GM12892 (cell line): ENCODE measurements at regions not wholly inside any gene's neighbourhood (a gene's known extent, or its start where the extent isn't known, plus 50 kb on each side); places are given as distances from the start of the nearest gene placed in this dataset.

ENCODE experiments used
- DNase-seq: peaks from one replicate; pipeline ENCODE4 v3.0.0; 2011; ENCODE audit not compliant: insufficient read length
- FAIRE-seq: peaks from 2 replicates; lab custom pipeline; 2011; peaks lifted over from hg19 to GRCh38; lab: Jason Lieb, UNC
- POLR2A ChIP-seq: IDR thresholded peaks from 2 replicates; pipeline ENCODE4 v1.6.1; 2011; ENCODE audit warnings: low read depth, low read length, control low read depth
- POLR2AphosphoS5 ChIP-seq: IDR thresholded peaks from 2 replicates; pipeline ENCODE4 v1.6.1; 2011; ENCODE audit warnings: low read depth, low read length, control low read depth
- TAF1 ChIP-seq: IDR thresholded peaks from 2 replicates; pipeline ENCODE4 v1.6.1; 2011; ENCODE audit warnings: low read depth, mild to moderate bottlenecking, control low read depth, low read length, borderline replicate concordance

DNA sequence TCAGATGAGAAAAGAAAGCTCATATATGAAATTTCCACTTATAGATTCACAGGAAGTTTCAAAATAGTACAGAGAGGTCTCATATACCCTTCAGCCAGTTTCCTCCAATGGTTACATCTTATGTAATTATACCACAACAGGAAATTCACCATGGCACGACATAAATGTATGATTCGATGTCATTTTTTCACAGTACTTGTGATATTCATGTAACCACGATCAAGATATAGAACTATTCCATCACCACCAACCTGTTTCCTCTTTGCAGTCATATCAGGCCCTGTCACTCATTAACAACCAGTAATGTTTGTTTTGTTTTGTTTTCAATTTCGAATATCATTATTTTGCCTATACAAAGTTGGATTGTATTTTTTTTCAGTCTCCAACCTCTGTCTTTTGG lies 314.3 kb upstream of the POU3F3 start:
- DNase-seq (no peak), FAIRE-seq (no peak)
- no peak for TF ChIP-seq POLR2A
- no peak for TF ChIP-seq POLR2AphosphoS5
- TF ChIP-seq TAF1: no peak

- FAIRE-seq: no peak
- TF ChIP-seq POLR2AphosphoS5 (no peak), POLR2A (no peak), TAF1 (no peak)
- DNase-seq: no peak
These were observed 308.9 kb upstream of the POU3F3 start for GRCh38 chr2:104545055-104545454.

DNA sequence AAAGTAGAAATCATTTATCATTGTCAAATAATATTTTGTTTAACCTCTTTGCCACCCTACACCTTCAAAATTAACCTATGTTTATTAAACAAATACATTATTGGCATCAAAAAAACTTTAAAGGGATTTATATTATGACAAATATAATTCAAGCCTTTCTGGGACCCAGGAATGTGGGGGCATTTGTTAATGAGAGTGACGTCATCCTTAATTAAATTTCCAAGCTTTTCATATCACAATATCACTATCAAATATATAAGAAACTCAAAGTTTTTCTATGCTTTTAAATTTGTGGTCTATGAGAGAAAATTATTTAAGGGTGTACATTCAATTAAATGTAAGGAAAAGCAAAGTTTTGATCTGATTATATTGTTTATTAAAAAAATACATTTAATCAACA lies 307.4 kb upstream of the POU3F3 start:
- TF ChIP-seq POLR2A: no peak
- no peak for TF ChIP-seq POLR2AphosphoS5
- no peak for TF ChIP-seq TAF1
- no peak for FAIRE-seq
- DNase-seq: no peak

DNA sequence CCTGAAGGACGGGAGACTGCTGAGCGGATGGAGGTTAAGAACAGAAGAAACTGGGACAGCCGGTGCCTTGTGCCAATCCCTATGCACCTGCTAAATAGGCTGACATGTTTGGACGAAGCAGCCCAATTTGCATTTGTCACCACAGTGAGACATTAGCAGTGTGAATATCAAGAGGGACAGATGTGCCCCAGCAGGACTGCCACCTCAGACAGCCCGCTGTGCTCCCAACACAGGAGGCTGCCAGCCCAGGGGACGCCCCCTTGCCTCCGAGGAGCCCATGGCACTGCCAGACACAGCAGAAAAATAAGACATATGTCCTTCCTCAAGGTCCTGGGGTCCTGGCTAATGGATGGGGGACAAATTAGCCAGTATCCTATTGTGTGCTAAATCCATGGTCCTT lies 306.7 kb upstream of the POU3F3 start:
- FAIRE-seq: no peak
- no peak for DNase-seq
- no peak for TF ChIP-seq TAF1
- no peak for TF ChIP-seq POLR2AphosphoS5
- no peak for TF ChIP-seq POLR2A

- TF ChIP-seq TAF1 (no peak), POLR2AphosphoS5 (no peak), POLR2A (no peak)
- no peak for DNase-seq
These were observed 292.7 kb upstream of the POU3F3 start for GRCh38 chr2:104561251-104561650.

GRCh38 chr2:104562537-104562936 lies 291.4 kb upstream of the POU3F3 start:
- FAIRE-seq: no peak
- DNase-seq: no peak
- no peak for TF ChIP-seq POLR2AphosphoS5

More at GRCh38 chr2:104561251-104561650, 292.7 kb upstream of the POU3F3 start:
- FAIRE-seq: no peak

- DNase-seq: no peak
- TF ChIP-seq TAF1 (no peak), POLR2A (no peak)
- FAIRE-seq: no peak
These were observed 290.4 kb upstream of the POU3F3 start for GRCh38 chr2:104563398-104563996.

DNA sequence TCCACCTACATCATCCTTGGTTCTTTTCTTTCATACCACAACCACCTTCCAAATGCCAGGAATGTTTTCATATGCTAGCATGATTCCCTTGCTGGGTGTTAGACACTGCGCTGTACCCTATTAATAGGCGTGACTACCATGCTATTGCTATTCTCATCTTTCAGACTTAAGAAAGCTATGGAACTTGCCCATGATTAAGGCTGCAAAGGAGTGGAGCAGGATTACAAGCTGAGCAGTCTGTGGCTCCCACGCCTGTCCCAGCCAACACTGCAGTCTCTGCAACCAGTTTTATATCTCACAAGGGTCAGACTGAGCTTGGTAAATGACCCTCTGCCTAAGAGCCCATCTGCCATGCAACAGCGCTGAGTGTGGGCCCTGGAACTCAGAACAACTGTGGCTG lies 285.7 kb upstream of the POU3F3 start:
- DNase-seq: no peak

DNA sequence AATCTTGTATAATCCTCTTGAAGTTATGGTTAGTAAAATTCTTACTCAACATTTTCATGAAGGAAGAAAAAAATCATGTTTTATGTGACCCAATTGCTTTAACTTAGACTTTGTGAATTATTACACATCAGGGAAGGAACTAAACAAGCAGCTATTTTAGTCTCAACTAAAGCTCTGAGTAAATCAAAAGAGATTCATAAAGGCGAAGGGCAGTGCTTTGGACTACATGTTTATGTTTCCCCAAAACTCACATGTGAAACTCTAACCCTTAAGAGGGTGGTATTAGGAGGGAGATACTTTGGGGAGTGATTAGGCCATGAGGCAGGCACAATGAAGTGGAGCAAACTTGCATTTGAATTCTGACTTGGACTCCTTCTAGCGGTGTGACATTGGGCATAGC lies 283.7 kb upstream of the POU3F3 start:
- DNase-seq (no peak), FAIRE-seq (no peak)
- TF ChIP-seq POLR2A (no peak), TAF1 (no peak), POLR2AphosphoS5 (no peak)

More for the DNA sequence above, 285.7 kb upstream of the POU3F3 start:
- TF ChIP-seq POLR2AphosphoS5: no peak
- no peak for FAIRE-seq

DNA sequence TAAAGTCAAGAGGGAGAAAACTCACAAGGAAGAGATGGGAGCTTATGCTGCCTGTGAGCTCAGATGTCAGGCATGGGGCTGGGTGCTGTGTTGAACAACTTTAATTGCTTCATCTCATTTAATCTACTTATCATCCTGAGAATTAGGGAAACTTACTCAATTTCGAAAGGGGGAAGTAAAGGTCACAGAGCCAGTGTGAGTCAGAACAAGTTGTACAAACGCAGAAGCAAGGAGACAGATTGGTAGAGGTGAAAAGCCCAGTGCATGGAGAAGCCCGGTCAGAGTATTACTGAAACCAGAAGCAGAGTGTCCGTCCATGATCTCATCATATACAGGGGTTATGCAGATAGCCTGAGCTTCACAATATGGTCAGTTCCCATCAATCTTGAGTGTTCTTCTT lies 281.1 kb upstream of the POU3F3 start:
- no peak for TF ChIP-seq POLR2A
- TF ChIP-seq POLR2AphosphoS5: no peak
- TF ChIP-seq TAF1: no peak
- DNase-seq (no peak), FAIRE-seq (no peak)

DNA sequence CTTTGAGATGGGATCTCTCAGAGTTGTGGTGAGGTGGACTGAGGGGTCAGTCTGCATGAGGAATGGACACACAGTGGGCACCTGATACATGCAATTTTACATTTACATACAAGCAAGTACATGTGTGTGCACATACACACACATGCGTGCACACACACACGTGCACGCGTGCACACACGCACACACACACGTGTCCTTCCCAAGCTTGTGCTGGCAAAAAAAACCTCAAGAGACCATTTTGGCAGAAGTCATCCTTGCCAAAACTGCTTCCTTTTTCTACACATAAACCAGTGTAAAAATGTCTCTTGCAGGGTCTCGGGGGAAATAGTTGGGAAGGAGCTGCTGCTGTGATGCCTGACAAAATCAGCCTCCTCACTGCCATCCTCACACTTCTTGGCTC lies 279.5 kb upstream of the POU3F3 start:
- no peak for TF ChIP-seq TAF1
- no peak for TF ChIP-seq POLR2A
- no peak for TF ChIP-seq POLR2AphosphoS5
- FAIRE-seq: no peak
- DNase-seq: no peak

GRCh38 chr2:104577143-104577542 lies 276.8 kb upstream of the POU3F3 start:
- TF ChIP-seq TAF1: no peak
- TF ChIP-seq POLR2AphosphoS5: no peak
- no peak for TF ChIP-seq POLR2A
- FAIRE-seq (no peak), DNase-seq (no peak)

- DNase-seq (no peak), FAIRE-seq (no peak)
- TF ChIP-seq POLR2A (no peak), POLR2AphosphoS5 (no peak), TAF1 (no peak)
These were observed 271.4 kb upstream of the POU3F3 start for GRCh38 chr2:104582471-104582870.
